ENCODE measurements at regions not wholly inside any gene's neighbourhood (a gene's known extent, or its start where the extent isn't known, plus 50 kb on each side); places are given as distances from the start of the nearest gene placed in this dataset.
A peak's percentile ranks its signal among the peaks of the same experiment; 100 is the strongest.

DNA sequence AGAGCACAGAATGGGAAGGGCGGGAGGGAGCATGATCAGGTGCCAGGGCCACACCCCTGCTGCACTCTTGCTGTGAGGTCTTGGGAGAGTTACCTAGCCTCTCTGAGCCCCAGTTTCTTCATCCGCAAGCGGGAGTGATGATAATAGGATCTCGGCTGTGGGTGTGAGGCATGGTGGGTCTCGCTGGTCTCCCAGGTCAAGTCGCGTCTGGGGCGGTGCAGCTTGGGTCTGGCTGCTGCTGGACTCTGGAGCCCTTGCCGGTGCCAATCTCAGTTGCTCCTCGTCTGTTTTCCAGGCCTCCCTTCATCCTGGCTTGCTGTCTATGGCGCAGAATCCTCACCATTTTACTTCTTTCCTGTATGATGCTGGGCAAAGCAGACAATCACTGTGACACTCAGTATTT is 130.3 kb upstream of the RAB12 start:
- 84 to 90% (median 85%) methylated on average over 11 of the region's 11 CpGs for WGBS, 5 donors
- no peaks in the 10 kb centered on the region for H3K9me3 ChIP-seq
- H3K4me3 ChIP-seq: no peak overlapping the region
- H3K36me3 ChIP-seq: no peaks in the 10 kb centered on the region
- no peaks in the 10 kb centered on the region for H3K4me1 ChIP-seq
- no peak for DNase-seq
- TF ChIP-seq, protein P1, sequence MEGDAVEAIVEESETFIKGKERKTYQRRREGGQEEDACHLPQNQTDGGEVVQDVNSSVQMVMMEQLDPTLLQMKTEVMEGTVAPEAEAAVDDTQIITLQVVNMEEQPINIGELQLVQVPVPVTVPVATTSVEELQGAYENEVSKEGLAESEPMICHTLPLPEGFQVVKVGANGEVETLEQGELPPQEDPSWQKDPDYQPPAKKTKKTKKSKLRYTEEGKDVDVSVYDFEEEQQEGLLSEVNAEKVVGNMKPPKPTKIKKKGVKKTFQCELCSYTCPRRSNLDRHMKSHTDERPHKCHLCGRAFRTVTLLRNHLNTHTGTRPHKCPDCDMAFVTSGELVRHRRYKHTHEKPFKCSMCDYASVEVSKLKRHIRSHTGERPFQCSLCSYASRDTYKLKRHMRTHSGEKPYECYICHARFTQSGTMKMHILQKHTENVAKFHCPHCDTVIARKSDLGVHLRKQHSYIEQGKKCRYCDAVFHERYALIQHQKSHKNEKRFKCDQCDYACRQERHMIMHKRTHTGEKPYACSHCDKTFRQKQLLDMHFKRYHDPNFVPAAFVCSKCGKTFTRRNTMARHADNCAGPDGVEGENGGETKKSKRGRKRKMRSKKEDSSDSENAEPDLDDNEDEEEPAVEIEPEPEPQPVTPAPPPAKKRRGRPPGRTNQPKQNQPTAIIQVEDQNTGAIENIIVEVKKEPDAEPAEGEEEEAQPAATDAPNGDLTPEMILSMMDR (IDR thresholded peaks at IDR 0.05 in 8 of 11, conservative IDR thresholded peaks at IDR 0.05 in 3 of 11): peak in 1 of 11 experiments; percentile 5
- TF ChIP-seq POLR2A (IDR thresholded peaks at IDR 0.05) (no peak), POLR2AphosphoS5 (IDR thresholded peaks at IDR 0.05) (no peak)
- intact Hi-C loops (cut with DNase I; ENCODE audit: low total_unique reads): no loop called here
- H3K27ac ChIP-seq: no peak overlapping the region
- peaks cover 0 to 15% (median 0%) of the 10 kb centered on the region in 7 donors for H3K27me3 ChIP-seq (replicated peaks in 1 of 7)

DNA sequence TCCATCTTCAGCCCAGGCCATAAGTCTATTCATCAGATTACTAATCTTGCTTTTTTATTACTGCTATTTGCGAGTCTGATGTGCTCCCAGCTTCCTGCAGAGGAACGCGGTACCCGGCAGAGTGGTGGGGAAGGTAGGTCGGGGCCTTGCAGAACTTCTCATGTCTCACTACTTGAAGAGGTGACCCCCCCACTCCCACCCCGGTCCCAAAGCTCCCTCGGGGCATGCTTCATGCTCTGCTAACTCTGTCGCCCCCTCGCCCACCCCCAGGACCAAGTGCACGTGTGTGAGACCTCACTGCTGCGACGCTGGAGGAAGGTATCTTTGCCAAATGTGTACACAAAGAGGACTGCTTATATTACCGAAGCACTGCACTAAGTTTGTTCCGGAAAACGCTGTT is 129.4 kb upstream of the RAB12 start:
- Histone ChIP-seq H3K9me3 (no peaks in the 10 kb centered on the region), H3K27ac (no peak overlapping the region), H3K4me3 (no peak overlapping the region), H3K36me3 (no peaks in the 10 kb centered on the region), H3K27me3 (replicated peaks in 1 of 7) (peaks cover 0 to 15% (median 0%) of the 10 kb centered on the region in 7 donors), H3K4me1 (no peaks in the 10 kb centered on the region)
- WGBS, 5 donors: 77 to 91% (median 85%) methylated on average over 15 of the region's 15 CpGs
- intact Hi-C loops (cut with DNase I; ENCODE audit: low total_unique reads): no loop called here
- TF ChIP-seq POLR2A (IDR thresholded peaks at IDR 0.05) (no peak), POLR2AphosphoS5 (IDR thresholded peaks at IDR 0.05) (no peak)
- TF ChIP-seq, protein P1 (IDR thresholded peaks at IDR 0.05 in 8 of 11, conservative IDR thresholded peaks at IDR 0.05 in 3 of 11): no peak
- DNase-seq: no peak

DNA sequence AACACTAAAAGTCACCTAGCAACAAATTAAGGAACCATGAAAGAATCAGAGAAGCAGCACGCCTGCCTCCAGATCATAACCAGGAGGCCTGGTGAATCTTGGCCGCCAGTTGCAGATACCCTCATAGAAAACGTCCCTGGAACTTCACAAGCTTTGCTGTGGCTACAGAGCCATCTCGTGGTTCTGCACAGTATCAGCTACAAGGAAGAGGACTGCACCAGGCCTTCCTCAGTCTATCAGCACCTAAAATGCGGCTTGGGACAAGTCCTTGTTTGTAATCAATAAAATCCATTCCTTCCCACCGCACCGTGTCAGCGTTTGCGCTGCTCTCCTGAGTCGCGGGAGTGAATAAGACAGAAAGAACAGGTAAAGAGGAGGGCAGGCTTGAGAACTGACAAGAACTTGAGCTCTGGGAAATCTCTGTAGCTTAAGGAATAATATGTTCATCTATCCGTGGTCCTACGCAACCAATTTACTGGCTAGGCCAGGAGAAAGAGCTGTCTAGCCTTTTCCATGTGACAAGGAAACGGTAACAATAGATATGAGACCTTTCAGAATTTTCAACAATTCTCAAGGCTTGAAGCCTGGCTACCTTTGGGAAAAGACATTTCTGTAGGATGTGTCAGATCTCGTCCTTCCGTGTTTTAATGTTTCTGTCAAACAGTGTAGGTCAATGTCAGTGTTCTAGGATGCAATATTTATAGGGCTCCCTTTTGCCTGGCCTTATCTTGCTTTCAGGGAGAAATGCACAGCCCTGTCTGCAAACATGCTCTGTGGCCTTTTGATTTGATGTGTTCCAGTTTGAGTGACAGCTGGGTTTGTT is 128.5 kb upstream of the RAB12 start:
- 57 to 74% (median 68%) methylated on average over 16 of the region's 16 CpGs for WGBS, 5 donors
- TF ChIP-seq POLR2A (IDR thresholded peaks at IDR 0.05): no peak
- TF ChIP-seq, protein P1 (IDR thresholded peaks at IDR 0.05 in 8 of 11, conservative IDR thresholded peaks at IDR 0.05 in 3 of 11): peak in 9 of 11 experiments; percentile 14 to 52 (median 28)
- no peak for DNase-seq
- peaks cover 0 to 12% (median 0%) of the 10 kb centered on the region in 7 donors for H3K27me3 ChIP-seq (replicated peaks in 1 of 7)
- intact Hi-C loops (cut with DNase I; ENCODE audit: low total_unique reads): no loop called here
- no peaks in the 10 kb centered on the region for H3K4me1 ChIP-seq
- no peak overlapping the region for H3K27ac ChIP-seq
- no peaks in the 10 kb centered on the region for H3K9me3 ChIP-seq
- H3K36me3 ChIP-seq: no peaks in the 10 kb centered on the region
- H3K4me3 ChIP-seq: no peak overlapping the region

GRCh38 chr18:8484951-8485350 is 124.3 kb upstream of the RAB12 start:
- 85 to 95% (median 89%) methylated on average over 9 of the region's 9 CpGs for WGBS, 5 donors
- intact Hi-C loops (cut with DNase I; ENCODE audit: low total_unique reads): no loop called here
- H3K36me3 ChIP-seq: no peaks in the 10 kb centered on the region

More at GRCh38 chr18:8484951-8485350, 124.3 kb upstream of the RAB12 start:
- TF ChIP-seq, protein P1 (IDR thresholded peaks at IDR 0.05 in 8 of 11, conservative IDR thresholded peaks at IDR 0.05 in 3 of 11): no peak
- TF ChIP-seq POLR2AphosphoS5 (IDR thresholded peaks at IDR 0.05) (no peak), POLR2A (IDR thresholded peaks at IDR 0.05) (no peak)
- Histone ChIP-seq H3K4me1 (no peaks in the 10 kb centered on the region), H3K9me3 (no peaks in the 10 kb centered on the region), H3K27me3 (replicated peaks in 1 of 7) (no peaks in the 10 kb centered on the region), H3K4me3 (no peak overlapping the region), H3K27ac (no peak overlapping the region)
- no peak for DNase-seq
